ENCODE measurements at regions not wholly inside any gene's neighbourhood (a gene's known extent, or its start where the extent isn't known, plus 50 kb on each side); places are given as distances from the start of the nearest gene placed in this dataset.
A peak's percentile ranks its signal among the peaks of the same experiment; 100 is the strongest.
"Not testable (repeated sequence)": the region's sequence is repeated elsewhere in the genome, so short reads cannot be mapped to it uniquely, and the experiment has no call there.

DNA sequence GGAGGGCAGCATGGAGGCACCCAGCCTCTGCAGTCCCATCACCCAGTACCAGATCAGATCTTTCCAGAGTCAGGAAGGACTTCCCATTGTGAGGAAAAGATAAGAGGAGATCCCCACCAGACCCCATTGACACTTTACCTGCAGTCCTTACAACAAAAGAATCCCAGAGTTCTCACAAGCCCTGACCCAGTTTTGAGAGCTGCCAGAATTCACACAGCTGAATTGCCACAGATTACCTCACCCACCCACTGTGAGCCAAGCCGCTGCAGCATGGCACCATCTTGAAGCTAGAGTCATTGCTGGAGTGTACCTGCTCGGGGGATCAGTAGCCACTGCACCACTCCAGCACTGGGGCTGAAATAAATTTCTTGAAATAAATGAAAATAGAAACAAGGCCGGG lies 91.8 kb upstream of the UBASH3B start:
- Histone ChIP-seq H3K9me3 (no peaks in the 10 kb centered on the region), H3K36me3 (replicated peaks) (no peaks in the 10 kb centered on the region), H3K4me3 (no peak overlapping the region), H3K27me3 (ENCODE audit: low read depth) (no peaks in the 10 kb centered on the region), H3K4me1 (no peaks in the 10 kb centered on the region)
- in situ Hi-C loops (cut with MboI; ENCODE audit: low sequenced_read_pairs) = no loop called here
- no peak for DNase-seq (ENCODE audit: low spot score in 2 of 2)

- DNase-seq (ENCODE audit: low spot score in 2 of 2) = peak in 1 of 2 experiments; percentile 12
- no peaks in the 10 kb centered on the region for H3K9me3 ChIP-seq
- no peaks in the 10 kb centered on the region for H3K4me1 ChIP-seq
- in situ Hi-C loops (cut with MboI; ENCODE audit: low sequenced_read_pairs) = no loop called here
- no peaks in the 10 kb centered on the region for H3K27me3 ChIP-seq (ENCODE audit: low read depth)
- no peaks in the 10 kb centered on the region for H3K36me3 ChIP-seq (replicated peaks)
- no peak overlapping the region for H3K4me3 ChIP-seq
Measured at GRCh38 chr11:122559734-122560382, 95.7 kb upstream of the UBASH3B start.

GRCh38 chr11:122559218-122559617 lies 96.3 kb upstream of the UBASH3B start:
- H3K27me3 ChIP-seq (ENCODE audit: low read depth); H3K4me1 ChIP-seq; in situ Hi-C loops (cut with MboI; ENCODE audit: low sequenced_read_pairs); DNase-seq (ENCODE audit: low spot score in 2 of 2); H3K9me3 ChIP-seq; H3K4me3 ChIP-seq; H3K36me3 ChIP-seq (replicated peaks): not testable (repeated sequence)

- in situ Hi-C loops (cut with MboI; ENCODE audit: low sequenced_read_pairs); H3K36me3 ChIP-seq (replicated peaks); H3K4me3 ChIP-seq; DNase-seq (ENCODE audit: low spot score in 2 of 2); H3K9me3 ChIP-seq; H3K27me3 ChIP-seq (ENCODE audit: low read depth); H3K4me1 ChIP-seq: not testable (repeated sequence)
Measured at GRCh38 chr11:122557163-122557562, 98.4 kb upstream of the UBASH3B start.

DNA sequence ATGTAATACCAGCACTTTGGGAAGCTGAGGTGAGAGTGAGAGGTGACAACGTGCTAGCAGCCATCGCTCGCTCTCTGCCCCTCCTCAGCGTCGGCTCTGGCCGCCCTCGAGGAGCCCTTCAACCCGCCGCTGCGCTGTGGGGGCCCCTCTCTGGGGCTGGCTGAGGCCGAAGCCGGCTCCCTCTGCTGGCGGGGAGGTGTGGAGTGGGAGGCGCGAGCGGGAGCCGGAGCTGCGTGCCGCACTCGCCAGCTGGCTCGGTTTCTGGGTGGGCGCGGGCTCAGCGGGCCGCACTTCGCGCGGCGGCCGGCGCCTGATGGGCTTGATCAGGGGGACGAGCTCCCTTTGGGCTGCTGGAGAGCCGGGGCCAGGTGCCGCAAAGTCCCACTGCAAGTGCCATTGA lies 98.9 kb upstream of the UBASH3B start:
- Histone ChIP-seq H3K4me3 (no peak overlapping the region), H3K9me3 (no peaks in the 10 kb centered on the region), H3K27me3 (ENCODE audit: low read depth) (no peaks in the 10 kb centered on the region), H3K4me1 (no peaks in the 10 kb centered on the region), H3K36me3 (replicated peaks) (no peaks in the 10 kb centered on the region)
- in situ Hi-C loops (cut with MboI; ENCODE audit: low sequenced_read_pairs) = no loop called here
- no peak for DNase-seq (ENCODE audit: low spot score in 2 of 2)

DNA sequence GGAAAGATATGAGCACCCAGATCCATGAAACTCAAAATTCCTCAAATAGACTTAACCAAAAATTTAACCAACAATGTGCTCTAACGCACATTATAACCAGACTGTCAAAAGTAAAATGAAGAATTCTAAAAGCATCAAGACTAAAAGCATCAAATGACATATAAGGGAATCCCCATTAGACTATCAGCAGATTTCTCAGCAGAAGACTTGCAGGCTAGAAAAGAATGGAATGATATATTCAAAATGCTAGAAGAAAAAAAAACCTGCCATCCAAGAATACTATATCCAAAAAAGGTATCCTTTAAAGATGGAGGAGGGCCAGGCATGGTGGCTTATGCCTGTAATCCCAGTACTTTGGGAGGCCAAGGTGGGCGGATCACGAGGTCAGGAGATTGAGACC lies 117.5 kb upstream of the UBASH3B start:
- no peak for DNase-seq (ENCODE audit: low spot score in 2 of 2)
- Histone ChIP-seq H3K36me3 (replicated peaks) (no peaks in the 10 kb centered on the region), H3K27me3 (ENCODE audit: low read depth) (no peaks in the 10 kb centered on the region), H3K4me1 (no peaks in the 10 kb centered on the region), H3K9me3 (no peaks in the 10 kb centered on the region; the same call in 1 of the 2 replicates), H3K4me3 (no peak overlapping the region)
- in situ Hi-C loops (cut with MboI; ENCODE audit: low sequenced_read_pairs) = no loop called here

DNA sequence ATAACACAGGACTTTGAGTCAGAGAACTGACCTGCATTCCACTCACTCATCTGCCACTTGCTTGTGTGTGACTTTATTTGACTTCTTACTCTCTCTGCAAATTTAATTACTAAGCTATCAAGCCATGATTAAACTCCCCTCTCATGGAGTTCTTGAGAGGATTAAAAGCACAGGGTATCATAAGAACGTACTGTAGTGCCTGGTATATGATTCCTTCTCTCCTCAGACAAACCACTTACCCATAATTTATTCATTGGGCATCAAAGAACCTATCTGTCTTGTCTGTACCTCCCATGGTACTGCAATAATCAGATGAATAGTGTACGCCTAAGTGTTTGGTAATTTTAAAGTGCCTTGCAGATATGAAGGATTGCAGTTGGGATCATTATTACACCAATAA lies 130.6 kb upstream of the UBASH3B start:
- in situ Hi-C loops (cut with MboI; ENCODE audit: low sequenced_read_pairs) = no loop called here
- H3K36me3 ChIP-seq (replicated peaks) = no peaks in the 10 kb centered on the region
- DNase-seq (ENCODE audit: low spot score in 2 of 2) = no peak
- H3K4me1 ChIP-seq = no peaks in the 10 kb centered on the region
- no peak overlapping the region for H3K4me3 ChIP-seq
- no peaks in the 10 kb centered on the region for H3K27me3 ChIP-seq (ENCODE audit: low read depth)
- no peaks in the 10 kb centered on the region for H3K9me3 ChIP-seq

DNA sequence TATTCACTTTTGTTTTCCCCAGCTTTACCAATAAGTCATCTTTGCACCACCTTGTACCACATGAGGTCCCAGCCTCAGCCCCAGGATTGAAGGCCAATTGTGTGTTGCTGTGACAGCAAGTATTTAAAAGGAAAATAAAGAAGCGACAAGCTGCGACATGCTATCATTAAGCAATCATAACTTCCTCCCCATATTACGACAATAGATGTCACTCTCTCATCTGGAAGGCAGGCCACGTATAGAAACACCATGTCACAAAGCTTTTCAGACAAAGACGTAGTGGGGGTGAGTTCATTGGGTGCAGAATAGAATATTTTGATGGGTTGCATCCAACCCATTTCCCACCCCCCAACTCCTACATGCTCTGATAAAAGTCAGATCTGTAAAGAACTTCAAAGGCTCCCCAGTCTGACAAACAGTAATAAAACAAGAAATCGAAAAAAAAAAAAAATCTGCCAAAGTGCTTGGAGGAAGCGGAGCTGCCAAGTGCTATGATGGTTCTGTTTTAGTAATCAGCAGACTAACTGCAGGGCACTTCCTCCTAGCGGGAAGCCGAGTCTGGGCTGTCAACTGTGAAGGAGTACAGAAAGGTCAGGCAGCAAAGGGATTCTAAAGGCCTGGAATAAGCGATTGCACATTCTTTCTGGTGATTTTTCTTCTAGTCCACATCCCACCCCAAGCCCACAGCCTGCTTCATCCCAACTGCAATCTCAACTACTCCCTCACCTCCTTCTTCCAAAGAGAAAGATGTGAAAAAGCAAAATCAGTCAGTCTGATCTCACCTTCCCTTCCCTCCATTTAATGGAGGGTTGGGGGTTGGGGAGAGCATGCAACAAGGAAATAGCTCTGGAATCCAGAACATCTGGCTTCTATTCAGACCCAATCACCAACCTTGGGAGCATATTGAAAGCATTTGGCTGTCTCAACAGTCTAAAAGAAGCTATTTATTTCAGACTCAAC lies 131.4 kb upstream of the UBASH3B start:
- DNase-seq (ENCODE audit: low spot score in 2 of 2) = no peak
- in situ Hi-C loops (cut with MboI; ENCODE audit: low sequenced_read_pairs) = no loop called here
- Histone ChIP-seq H3K36me3 (replicated peaks) (no peaks in the 10 kb centered on the region), H3K27me3 (ENCODE audit: low read depth) (no peaks in the 10 kb centered on the region), H3K4me1 (no peaks in the 10 kb centered on the region), H3K4me3 (no peak overlapping the region), H3K9me3 (no peaks in the 10 kb centered on the region)

GRCh38 chr11:122521626-122522025 lies 133.9 kb upstream of the UBASH3B start:
- in situ Hi-C loops (cut with MboI; ENCODE audit: low sequenced_read_pairs) = no loop called here

DNA sequence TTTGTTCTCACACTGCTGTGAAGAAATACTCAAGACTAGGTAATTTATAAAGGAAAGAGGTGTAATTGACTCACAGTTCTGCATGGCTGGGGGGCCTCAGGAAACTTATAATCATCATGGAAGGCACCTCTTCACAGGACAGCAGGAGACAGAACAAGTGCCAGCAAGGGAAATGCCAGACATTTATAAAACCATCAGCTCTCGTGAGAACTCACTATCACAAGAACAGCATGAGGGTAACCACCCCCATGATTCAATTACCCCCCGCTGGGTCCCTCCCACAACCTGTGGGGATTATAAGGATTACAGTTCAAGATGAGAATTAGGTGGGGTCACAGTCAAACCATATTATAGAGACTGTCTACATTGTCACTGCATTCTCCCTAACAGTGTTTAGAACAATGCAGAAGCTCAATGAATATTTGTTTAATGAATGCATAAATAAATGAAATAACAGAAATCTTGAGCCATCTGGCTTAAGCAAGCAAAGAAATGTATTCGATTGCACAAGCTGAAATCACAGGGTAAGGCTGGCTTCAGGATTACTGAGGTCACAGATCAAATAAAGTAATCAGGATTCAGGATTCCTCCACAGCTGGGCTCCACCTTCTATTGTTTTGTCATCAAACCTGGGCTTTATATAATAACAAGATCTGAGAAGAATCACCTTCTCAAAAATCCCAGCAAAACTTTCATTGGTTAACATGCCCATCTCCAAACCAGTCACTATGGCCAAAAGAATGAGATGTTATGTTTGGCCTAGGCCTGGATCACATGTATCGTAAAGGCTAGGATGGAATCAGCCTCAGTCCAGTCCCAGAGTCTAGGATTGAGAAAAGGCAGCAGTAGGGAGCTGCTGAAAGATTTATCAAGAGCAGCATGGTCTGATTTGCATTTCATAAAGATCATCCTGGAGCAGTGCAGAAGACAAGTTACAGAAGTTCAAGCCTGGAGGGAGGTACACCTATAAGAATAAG lies 137.8 kb upstream of the UBASH3B start:
- in situ Hi-C loops (cut with MboI; ENCODE audit: low sequenced_read_pairs) = no loop called here
- no peaks in the 10 kb centered on the region for H3K4me1 ChIP-seq
- no peaks in the 10 kb centered on the region for H3K27me3 ChIP-seq (ENCODE audit: low read depth)
- no peaks in the 10 kb centered on the region for H3K36me3 ChIP-seq (replicated peaks)
- H3K9me3 ChIP-seq = no peaks in the 10 kb centered on the region
- DNase-seq (ENCODE audit: low spot score in 2 of 2) = no peak
- H3K4me3 ChIP-seq = no peak overlapping the region

More at GRCh38 chr11:122521626-122522025, 133.9 kb upstream of the UBASH3B start:
- Histone ChIP-seq H3K4me3 (no peak overlapping the region), H3K27me3 (ENCODE audit: low read depth) (no peaks in the 10 kb centered on the region), H3K9me3 (no peaks in the 10 kb centered on the region), H3K4me1 (no peaks in the 10 kb centered on the region), H3K36me3 (replicated peaks) (no peaks in the 10 kb centered on the region)
- no peak for DNase-seq (ENCODE audit: low spot score in 2 of 2)

- in situ Hi-C loops (cut with MboI; ENCODE audit: low sequenced_read_pairs) = no loop called here
- H3K27me3 ChIP-seq (ENCODE audit: low read depth) = no peaks in the 10 kb centered on the region
- no peaks in the 10 kb centered on the region for H3K9me3 ChIP-seq
Measured at GRCh38 chr11:122516686-122517085, 138.8 kb upstream of the UBASH3B start.

GRCh38 chr11:122513997-122514396 lies 141.5 kb upstream of the UBASH3B start:
- Histone ChIP-seq H3K36me3 (replicated peaks) (no peaks in the 10 kb centered on the region), H3K9me3 (no peaks in the 10 kb centered on the region), H3K4me1 (no peaks in the 10 kb centered on the region), H3K27me3 (ENCODE audit: low read depth) (no peaks in the 10 kb centered on the region), H3K4me3 (no peak overlapping the region)
- DNase-seq (ENCODE audit: low spot score in 2 of 2) = no peak
- in situ Hi-C loops (cut with MboI; ENCODE audit: low sequenced_read_pairs) = no loop called here

More at GRCh38 chr11:122516686-122517085, 138.8 kb upstream of the UBASH3B start:
- Histone ChIP-seq H3K36me3 (replicated peaks) (no peaks in the 10 kb centered on the region), H3K4me3 (no peak overlapping the region), H3K4me1 (no peaks in the 10 kb centered on the region)
- no peak for DNase-seq (ENCODE audit: low spot score in 2 of 2)

DNA sequence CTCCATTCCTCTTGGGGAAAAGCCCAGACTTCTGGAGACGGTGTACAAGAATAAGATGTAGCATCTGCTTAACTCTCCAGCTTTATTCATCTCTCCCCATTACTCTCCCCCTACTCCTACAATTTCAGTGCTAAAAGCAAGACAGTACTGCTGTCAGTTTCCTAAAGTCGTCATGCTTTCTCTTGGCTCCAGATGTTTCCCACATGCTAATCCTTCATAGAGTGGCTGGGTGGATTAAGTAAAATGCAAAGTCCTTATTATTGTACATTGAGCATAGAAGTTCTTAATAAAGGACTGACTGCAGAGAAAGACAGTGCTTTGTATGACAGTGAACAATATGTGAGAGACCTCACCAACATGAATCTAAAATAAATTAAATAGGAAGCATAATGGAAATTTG lies 142.2 kb upstream of the UBASH3B start:
- H3K4me1 ChIP-seq = no peaks in the 10 kb centered on the region
- in situ Hi-C loops (cut with MboI; ENCODE audit: low sequenced_read_pairs) = no loop called here
- no peaks in the 10 kb centered on the region for H3K36me3 ChIP-seq (replicated peaks)
- no peak overlapping the region for H3K4me3 ChIP-seq
- no peaks in the 10 kb centered on the region for H3K9me3 ChIP-seq
- H3K27me3 ChIP-seq (ENCODE audit: low read depth) = no peaks in the 10 kb centered on the region
- no peak for DNase-seq (ENCODE audit: low spot score in 2 of 2)
